HCT116 (cell line): ENCODE measurements at regions not wholly inside any gene's neighbourhood (a gene's known extent, or its start where the extent isn't known, plus 50 kb on each side); places are given as distances from the start of the nearest gene placed in this dataset.

ENCODE experiments used
- EZH2 ChIP-seq: fragments of 200-600 bp; sonication (generic); IDR thresholded peaks from 2 replicates; pipeline ENCODE4 v1.6.1; 2017; ENCODE audit warnings: antibody characterized with exemption, mixed run types
- FOSL1 ChIP-seq: IDR thresholded peaks from 2 replicates; pipeline ENCODE4 v1.6.1; 2012; ENCODE audit warnings: low read depth
- POLR2A ChIP-seq: IDR thresholded peaks from 2 replicates; pipeline ENCODE4 v1.7.0; 2011; ENCODE audit warnings: borderline replicate concordance; ENCODE audit not compliant: insufficient read depth, insufficient read length; ENCODE audit errors: extremely low read depth
- SP1 ChIP-seq: IDR thresholded peaks from 2 replicates; pipeline ENCODE4 v1.6.1; 2012; ENCODE audit warnings: low read depth
- TF ChIP-seq, protein P1 (sequence below), 3 experiments: fragments of 200-600 bp in 1 of 3; sonication (generic) in 1 of 3; IDR thresholded peaks in 2 of 3; conservative IDR thresholded peaks in 1 of 3; 2 replicates each; pipeline ENCODE4 v1.5.1; 2012 to 2017; ENCODE audit warnings: low read depth in 2 of 3, low read length in 2 of 3, antibody characterized with exemption in 1 of 3, borderline replicate concordance in 1 of 3, control low read depth in 1 of 3, mild to moderate bottlenecking in 1 of 3, mixed read lengths in 1 of 3, mixed run types in 1 of 3, moderate library complexity in 1 of 3; ENCODE audit not compliant: insufficient read depth in 1 of 3

DNA sequence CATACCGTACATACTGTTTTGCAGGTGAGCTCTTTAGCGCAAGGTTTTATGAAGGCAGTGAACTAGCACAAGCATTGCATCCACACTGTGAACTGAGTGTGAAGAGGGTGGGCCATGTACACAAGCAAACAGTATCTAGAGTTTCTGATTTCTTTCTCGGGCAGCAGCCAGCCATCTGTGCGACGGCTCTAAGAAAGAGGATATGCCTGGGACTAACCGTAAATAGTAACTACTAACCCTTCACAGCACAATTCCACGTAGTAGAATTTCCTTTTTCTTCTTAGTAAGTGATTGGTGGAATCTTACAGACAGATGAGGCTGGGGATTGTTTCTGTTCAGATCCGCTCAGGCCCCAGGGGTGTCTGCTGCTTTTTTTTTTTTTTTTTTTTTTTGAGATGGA, 89.0 kb downstream of the DRD1 start:
- TF ChIP-seq, protein P1, sequence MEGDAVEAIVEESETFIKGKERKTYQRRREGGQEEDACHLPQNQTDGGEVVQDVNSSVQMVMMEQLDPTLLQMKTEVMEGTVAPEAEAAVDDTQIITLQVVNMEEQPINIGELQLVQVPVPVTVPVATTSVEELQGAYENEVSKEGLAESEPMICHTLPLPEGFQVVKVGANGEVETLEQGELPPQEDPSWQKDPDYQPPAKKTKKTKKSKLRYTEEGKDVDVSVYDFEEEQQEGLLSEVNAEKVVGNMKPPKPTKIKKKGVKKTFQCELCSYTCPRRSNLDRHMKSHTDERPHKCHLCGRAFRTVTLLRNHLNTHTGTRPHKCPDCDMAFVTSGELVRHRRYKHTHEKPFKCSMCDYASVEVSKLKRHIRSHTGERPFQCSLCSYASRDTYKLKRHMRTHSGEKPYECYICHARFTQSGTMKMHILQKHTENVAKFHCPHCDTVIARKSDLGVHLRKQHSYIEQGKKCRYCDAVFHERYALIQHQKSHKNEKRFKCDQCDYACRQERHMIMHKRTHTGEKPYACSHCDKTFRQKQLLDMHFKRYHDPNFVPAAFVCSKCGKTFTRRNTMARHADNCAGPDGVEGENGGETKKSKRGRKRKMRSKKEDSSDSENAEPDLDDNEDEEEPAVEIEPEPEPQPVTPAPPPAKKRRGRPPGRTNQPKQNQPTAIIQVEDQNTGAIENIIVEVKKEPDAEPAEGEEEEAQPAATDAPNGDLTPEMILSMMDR (IDR thresholded peaks at IDR 0.05 in 2 of 3, conservative IDR thresholded peaks at IDR 0.05 in 1 of 3; ENCODE audit: borderline replicate concordance in 1 of 3, insufficient read depth in 1 of 3, low read depth in 2 of 3, low read length in 2 of 3) = no peak
- TF ChIP-seq FOSL1 (no peak), POLR2A (no peak), SP1 (no peak), EZH2 (no peak)
